HEK293 (cell line): ENCODE measurements at regions not wholly inside any gene's neighbourhood (a gene's known extent, or its start where the extent isn't known, plus 50 kb on each side); places are given as distances from the start of the nearest gene placed in this dataset.

Experiments
- CTCF ChIA-PET: fragments of 350-600 bp; formaldehyde crosslinking; extraction: SDS; loops from one replicate; lab custom pipeline; 2021; ENCODE audit warnings: antibody characterized with exemption; lab: Yijun Ruan, JAX
- POLR2A ChIA-PET: fragments of 300-600 bp; formaldehyde crosslinking; extraction: SDS; loops from one replicate; lab custom pipeline; 2020; ENCODE audit warnings: antibody characterized with exemption, inconsistent platforms; lab: Yijun Ruan, JAX
- H3K27ac ChIP-seq: fragments of 200-500 bp; sonication (Bioruptor generic); 2 replicates; pipeline ENCODE4 v1.5.1; 2014; ENCODE audit warnings: low read depth, low read length, control low read depth, inconsistent platforms; ENCODE audit errors: extremely low read depth
- H3K36me3 ChIP-seq, 2 experiments: fragments of 200-500 bp in 1 of 2; sonication (Bioruptor generic) in 1 of 2; 1 replicate in 1 of 2; 2 replicates in 1 of 2; pipeline ENCODE4 v1.5.1; 2014 to 2017; ENCODE audit warnings: inconsistent platforms in 2 of 2, low read length in 2 of 2; ENCODE audit not compliant: control insufficient read depth in 2 of 2, insufficient read depth in 1 of 2
- H3K4me1 ChIP-seq: fragments of 200-500 bp; sonication (Bioruptor generic); 2 replicates; pipeline ENCODE4 v1.5.1; 2014; ENCODE audit warnings: mild to moderate bottlenecking, low read length, inconsistent platforms; ENCODE audit not compliant: control insufficient read depth, insufficient read depth
- H3K4me3 ChIP-seq: 2 replicates; pipeline ENCODE4 v1.5.1; 2011; ENCODE audit warnings: low read depth, mild to moderate bottlenecking, control low read depth, low read length, moderate library complexity
- H3K9me3 ChIP-seq: fragments of 200-500 bp; sonication (Bioruptor generic); 2 replicates; pipeline ENCODE4 v1.5.1; 2014; ENCODE audit warnings: low read depth, low read length, inconsistent platforms; ENCODE audit not compliant: control insufficient read depth, insufficient read depth
- AEBP2 ChIP-seq: fragments of 450-650 bp; formaldehyde crosslinking; IDR thresholded peaks from 2 replicates; pipeline ENCODE4 v1.5.1; 2016; ENCODE audit warnings: missing biosample characterization, missing genetic modification characterization, borderline replicate concordance
- HOXD13 ChIP-seq: sonication (generic); formaldehyde crosslinking; IDR thresholded peaks from 2 replicates; pipeline ENCODE4 v1.8.0; 2022; ENCODE audit warnings: missing genetic modification reagents, borderline replicate concordance
- PRDM2 ChIP-seq: fragments of 450-650 bp; formaldehyde crosslinking; IDR thresholded peaks from 2 replicates; pipeline ENCODE4 v1.5.1; 2016; ENCODE audit warnings: missing biosample characterization, missing genetic modification characterization, borderline replicate concordance
- REST ChIP-seq: fragments of 450-650 bp; formaldehyde crosslinking; IDR thresholded peaks from 2 replicates; pipeline ENCODE4 v1.5.1; 2016; ENCODE audit warnings: missing biosample characterization, missing genetic modification characterization
- SCRT2 ChIP-seq: fragments of 450-650 bp; formaldehyde crosslinking; IDR thresholded peaks from 2 replicates; pipeline ENCODE4 v1.5.1; 2016; ENCODE audit warnings: missing biosample characterization, missing genetic modification characterization
- ZBTB10 ChIP-seq: fragments of 450-650 bp; formaldehyde crosslinking; IDR thresholded peaks from 2 replicates; pipeline ENCODE4 v1.5.1; 2016; ENCODE audit warnings: missing biosample characterization, missing genetic modification characterization
- ZFHX2 ChIP-seq: fragments of 450-650 bp; formaldehyde crosslinking; conservative IDR thresholded peaks from 2 replicates; pipeline ENCODE4 v1.5.1; 2016; ENCODE audit warnings: missing biosample characterization, missing genetic modification characterization
- ZFP37 ChIP-seq: fragments of 450-650 bp; formaldehyde crosslinking; IDR thresholded peaks from 2 replicates; pipeline ENCODE4 v1.5.1; 2016; ENCODE audit warnings: missing biosample characterization, missing genetic modification characterization
- ZNF221 ChIP-seq: fragments of 450-650 bp; formaldehyde crosslinking; IDR thresholded peaks from 2 replicates; pipeline ENCODE4 v1.5.1; 2017; ENCODE audit warnings: missing biosample characterization, missing genetic modification characterization, borderline replicate concordance
- ZNF394 ChIP-seq: fragments of 450-650 bp; formaldehyde crosslinking; IDR thresholded peaks from 2 replicates; pipeline ENCODE4 v1.5.1; 2016; ENCODE audit warnings: missing biosample characterization, missing genetic modification characterization, mild to moderate bottlenecking, moderate library complexity, borderline replicate concordance
- ZNF600 ChIP-seq: fragments of 450-650 bp; formaldehyde crosslinking; IDR thresholded peaks from 2 replicates; pipeline ENCODE4 v1.5.1; 2016; ENCODE audit warnings: missing biosample characterization, missing genetic modification characterization
- ZNF658 ChIP-seq: fragments of 450-650 bp; formaldehyde crosslinking; IDR thresholded peaks from 2 replicates; pipeline ENCODE4; 2016; ENCODE audit warnings: missing biosample characterization, missing genetic modification characterization
- ZNF707 ChIP-seq: fragments of 450-650 bp; formaldehyde crosslinking; IDR thresholded peaks from 2 replicates; pipeline ENCODE4 v1.5.1; 2016; ENCODE audit warnings: missing biosample characterization, missing genetic modification characterization
- ZNF785 ChIP-seq: fragments of 450-650 bp; formaldehyde crosslinking; IDR thresholded peaks from 2 replicates; pipeline ENCODE4 v1.5.1; 2016; ENCODE audit warnings: missing biosample characterization, missing genetic modification characterization
- ZSCAN23 ChIP-seq: fragments of 450-650 bp; formaldehyde crosslinking; IDR thresholded peaks from 2 replicates; pipeline ENCODE4 v1.5.1; 2016; ENCODE audit warnings: missing biosample characterization, missing genetic modification characterization
- TF ChIP-seq, protein P1 (sequence below): fragments of 450-650 bp; formaldehyde crosslinking; IDR thresholded peaks from 2 replicates; pipeline ENCODE4 v1.5.1; 2016; ENCODE audit warnings: missing biosample characterization, missing genetic modification characterization
- TF ChIP-seq, protein P2 (sequence below): fragments of 450-650 bp; formaldehyde crosslinking; IDR thresholded peaks from 2 replicates; pipeline ENCODE4 v1.5.1; 2016; ENCODE audit warnings: missing biosample characterization, missing genetic modification characterization

DNA sequence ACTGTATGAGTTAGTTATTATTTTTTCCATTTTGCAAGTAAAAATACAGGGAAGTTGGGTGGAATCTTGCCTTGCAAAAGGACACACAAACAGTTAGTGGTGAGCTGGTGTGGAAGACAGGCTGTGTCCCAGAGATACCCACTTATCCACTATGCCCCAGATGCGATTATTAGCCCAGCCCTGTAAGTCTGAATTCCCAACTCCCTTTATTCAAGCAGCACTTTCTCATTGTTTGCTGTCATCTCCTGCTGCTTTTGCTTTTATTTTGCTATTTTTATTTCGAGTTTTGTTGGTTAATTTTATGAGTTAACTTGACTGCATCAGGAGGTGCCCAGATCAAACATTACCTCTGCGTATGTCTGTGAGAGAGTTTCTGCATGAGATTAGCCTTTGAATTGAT is 239.4 kb downstream of the DOK5 start (continued):
- no peak for TF ChIP-seq ZBTB10

- POLR2A ChIA-PET = no interaction called here
Observed at GRCh38 chr20:54713727-54714126, 238.3 kb downstream of the DOK5 start.

More at GRCh38 chr20:54713727-54714126, 238.3 kb downstream of the DOK5 start:
- no peak for TF ChIP-seq ZNF600
- TF ChIP-seq SCRT2 (tag by site-specific recombination) = no peak
- TF ChIP-seq ZNF221 (tag by site-specific recombination) = no peak
- no peak for TF ChIP-seq ZNF394
- TF ChIP-seq ZNF785 = no peak
- TF ChIP-seq ZNF658 (tag by site-specific recombination) = no peak
- TF ChIP-seq HOXD13 (CRISPR knock-in tag) = no peak
- TF ChIP-seq ZSCAN23 (tag by site-specific recombination) = no peak
- no peak for TF ChIP-seq ZFP37
- no peak for TF ChIP-seq REST
- TF ChIP-seq ZFHX2 (tag by site-specific recombination) = no peak
- TF ChIP-seq, protein P1, sequence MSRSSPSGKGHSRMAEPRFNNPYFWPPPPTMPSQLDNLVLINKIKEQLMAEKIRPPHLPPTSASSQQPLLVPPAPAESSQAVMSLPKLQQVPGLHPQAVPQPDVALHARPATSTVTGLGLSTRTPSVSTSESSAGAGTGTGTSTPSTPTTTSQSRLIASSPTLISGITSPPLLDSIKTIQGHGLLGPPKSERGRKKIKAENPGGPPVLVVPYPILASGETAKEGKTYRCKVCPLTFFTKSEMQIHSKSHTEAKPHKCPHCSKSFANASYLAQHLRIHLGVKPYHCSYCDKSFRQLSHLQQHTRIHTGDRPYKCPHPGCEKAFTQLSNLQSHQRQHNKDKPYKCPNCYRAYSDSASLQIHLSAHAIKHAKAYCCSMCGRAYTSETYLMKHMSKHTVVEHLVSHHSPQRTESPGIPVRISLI (tag by site-specific recombination) = no peak
- TF ChIP-seq, protein P2, sequence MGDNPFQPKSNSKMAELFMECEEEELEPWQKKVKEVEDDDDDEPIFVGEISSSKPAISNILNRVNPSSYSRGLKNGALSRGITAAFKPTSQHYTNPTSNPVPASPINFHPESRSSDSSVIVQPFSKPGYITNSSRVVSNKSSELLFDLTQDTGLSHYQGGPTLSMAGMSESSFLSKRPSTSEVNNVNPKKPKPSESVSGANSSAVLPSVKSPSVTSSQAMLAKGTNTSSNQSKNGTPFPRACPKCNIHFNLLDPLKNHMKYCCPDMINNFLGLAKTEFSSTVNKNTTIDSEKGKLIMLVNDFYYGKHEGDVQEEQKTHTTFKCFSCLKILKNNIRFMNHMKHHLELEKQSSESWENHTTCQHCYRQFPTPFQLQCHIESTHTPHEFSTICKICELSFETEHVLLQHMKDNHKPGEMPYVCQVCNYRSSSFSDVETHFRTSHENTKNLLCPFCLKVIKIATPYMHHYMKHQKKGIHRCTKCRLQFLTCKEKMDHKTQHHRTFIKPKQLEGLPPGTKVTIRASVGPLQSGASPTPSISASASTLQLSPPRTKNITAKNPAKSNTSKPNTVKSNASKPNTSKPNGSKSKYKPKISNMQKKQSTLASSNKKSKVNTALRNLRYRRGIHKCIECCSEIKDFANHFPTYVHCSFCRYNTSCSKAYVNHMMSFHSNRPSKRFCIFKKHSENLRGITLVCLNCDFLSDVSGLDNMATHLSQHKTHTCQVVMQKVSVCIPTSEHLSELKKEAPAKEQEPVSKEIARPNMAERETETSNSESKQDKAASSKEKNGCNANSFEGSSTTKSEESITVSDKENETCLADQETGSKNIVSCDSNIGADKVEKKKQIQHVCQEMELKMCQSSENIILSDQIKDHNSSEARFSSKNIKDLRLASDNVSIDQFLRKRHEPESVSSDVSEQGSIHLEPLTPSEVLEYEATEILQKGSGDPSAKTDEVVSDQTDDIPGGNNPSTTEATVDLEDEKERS (tag by site-specific recombination) = no peak
- TF ChIP-seq ZNF707 (tag by site-specific recombination) = no peak
- TF ChIP-seq PRDM2 (tag by site-specific recombination) = no peak
- no peak for TF ChIP-seq AEBP2 (tag by site-specific recombination)
- Histone ChIP-seq H3K36me3 (no peaks in the 10 kb centered on the region), H3K9me3 (no peaks in the 10 kb centered on the region), H3K4me1 (no peaks in the 10 kb centered on the region), H3K4me3 (no peak overlapping the region), H3K27ac (no peak overlapping the region)
- CTCF ChIA-PET = interaction anchor here (0.5 to 1.0 kb wide), 2 partner anchors 34 to 607 kb away, joined by 3 read pairs; no protein-coding TSS in a partner anchor
